Loucy (cell line): ENCODE measurements at regions not wholly inside any gene's neighbourhood (a gene's known extent, or its start where the extent isn't known, plus 50 kb on each side); places are given as distances from the start of the nearest gene placed in this dataset.
A peak's percentile ranks its signal among the peaks of the same experiment; 100 is the strongest.

ENCODE experiments used
- H2AFZ ChIP-seq: fragments of 200-600 bp; sonication (generic); 2 replicates; pipeline ENCODE4 v1.6.0; 2016; ENCODE audit warnings: antibody characterized with exemption, mild to moderate bottlenecking, low read length, moderate library complexity
- H3F3A ChIP-seq: fragments of 200-600 bp; 2 replicates; pipeline ENCODE4 v1.6.0; 2016; ENCODE audit warnings: antibody characterized with exemption, low read depth, mild to moderate bottlenecking
- H3K27me3 ChIP-seq: fragments of 200-600 bp; sonication (generic); 2 replicates; pipeline ENCODE4 v1.6.1; 2014; ENCODE audit warnings: low read length, mild to moderate bottlenecking; ENCODE audit not compliant: insufficient read depth, poor library complexity, severe bottlenecking
- H3K36me3 ChIP-seq: fragments of 200-600 bp; sonication (generic); 2 replicates; pipeline ENCODE4 v1.6.1; 2016; ENCODE audit warnings: low read length; ENCODE audit not compliant: insufficient read depth
- H3K4me1 ChIP-seq: fragments of 200-600 bp; sonication (generic); 2 replicates; pipeline ENCODE4 v1.5.1; 2014; ENCODE audit warnings: low read length, mild to moderate bottlenecking; ENCODE audit not compliant: insufficient read depth, poor library complexity, severe bottlenecking
- H3K4me2 ChIP-seq: fragments of 200-600 bp; sonication (generic); 2 replicates; pipeline ENCODE4 v1.6.0; 2014; ENCODE audit warnings: antibody characterized with exemption, low read length, low read depth, mild to moderate bottlenecking; ENCODE audit not compliant: poor library complexity, severe bottlenecking
- H3K4me3 ChIP-seq: fragments of 200-600 bp; sonication (generic); 2 replicates; pipeline ENCODE4 v1.5.1; 2014; ENCODE audit warnings: low read length, mild to moderate bottlenecking, mixed read lengths; ENCODE audit not compliant: poor library complexity, severe bottlenecking
- H3K79me2 ChIP-seq: fragments of 200-600 bp; sonication (generic); 2 replicates; pipeline ENCODE4 v1.6.1; 2014; ENCODE audit warnings: low read length; ENCODE audit not compliant: insufficient read depth
- H3K9ac ChIP-seq: fragments of 200-600 bp; sonication (generic); 2 replicates; pipeline ENCODE4 v1.6.0; 2014; ENCODE audit warnings: mild to moderate bottlenecking, low read depth, low read length, moderate library complexity; ENCODE audit not compliant: poor library complexity, severe bottlenecking
- H3K9me2 ChIP-seq: fragments of 200-600 bp; sonication (generic); replicated peaks from 2 replicates; pipeline ENCODE4 v1.6.1; 2016; ENCODE audit warnings: low read depth, low read length, mixed read lengths
- H3K9me3 ChIP-seq: fragments of 200-600 bp; sonication (generic); 2 replicates; pipeline ENCODE4 v1.6.1; 2014; ENCODE audit warnings: mild to moderate bottlenecking, antibody characterized with exemption, low read length, low read depth; ENCODE audit not compliant: insufficient read depth
- H4K20me1 ChIP-seq: fragments of 200-600 bp; sonication (generic); 2 replicates; pipeline ENCODE4 v1.6.0; 2014; ENCODE audit warnings: antibody characterized with exemption, low read length, mild to moderate bottlenecking; ENCODE audit not compliant: insufficient read depth, poor library complexity, severe bottlenecking
- CTCF ChIP-seq: fragments of 200-600 bp; sonication (generic); conservative IDR thresholded peaks from 2 replicates; pipeline ENCODE4 v1.5.1; 2014; ENCODE audit warnings: mild to moderate bottlenecking, antibody characterized with exemption, low read length
- EZH2phosphoT487 ChIP-seq: fragments of 200-600 bp; IDR thresholded peaks from 2 replicates; pipeline ENCODE4 v1.6.1; 2018; ENCODE audit warnings: antibody characterized with exemption, mild to moderate bottlenecking, moderate library complexity, borderline replicate concordance

DNA sequence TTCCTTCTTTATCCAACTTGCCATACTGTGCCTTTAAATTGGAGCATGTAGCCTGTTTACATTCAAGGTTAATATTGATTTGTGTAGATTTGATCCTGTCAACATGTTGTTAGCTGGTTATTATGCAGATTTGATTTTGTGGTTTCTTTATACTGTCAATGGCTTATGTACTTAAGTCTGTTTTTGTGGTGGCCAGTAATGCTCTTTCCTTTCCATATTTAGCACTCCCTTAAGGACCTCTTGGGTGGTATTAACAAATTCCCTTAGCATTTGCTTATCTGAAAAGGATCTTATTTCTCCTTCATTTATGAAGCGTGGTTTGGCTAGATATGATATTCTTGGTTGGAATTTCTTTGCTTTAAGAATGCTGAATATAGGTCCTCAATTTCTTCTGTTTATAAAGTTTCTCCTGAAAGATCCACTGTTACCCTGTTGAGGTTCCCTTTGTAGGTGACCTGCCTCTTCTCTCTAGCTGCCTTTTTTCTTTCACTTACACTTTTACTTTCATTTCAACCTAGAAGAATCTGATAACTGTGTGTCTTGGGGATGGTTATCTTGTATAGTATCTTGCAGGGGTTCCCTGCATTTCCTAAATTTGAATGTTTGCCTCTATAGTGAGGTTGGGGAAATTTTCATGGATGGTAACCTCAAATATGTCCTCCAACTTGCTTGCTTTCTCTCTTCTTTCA lies 86.9 kb upstream of the NEGR1 start:
- Histone ChIP-seq H3K9me3 (no peaks in the 10 kb centered on the region), H3K27me3 (no peaks in the 10 kb centered on the region), H3K36me3 (no peaks in the 10 kb centered on the region), H3K9ac (no peak overlapping the region), H3K4me2 (peak overlapping the region; percentile 61), H3K9me2 (no peaks in the 10 kb centered on the region), H3K4me1 (peaks cover 61% of the 10 kb centered on the region), H2AFZ (peak overlapping the region; percentile 55; the same call in 1 of the 2 replicates), H4K20me1 (no peaks in the 10 kb centered on the region), H3F3A (no peaks in the 10 kb centered on the region), H3K4me3 (peak overlapping the region; percentile 37), H3K79me2 (no peaks in the 10 kb centered on the region)
- TF ChIP-seq CTCF (no peak), EZH2phosphoT487 (no peak)

GRCh38 chr1:72366466-72366865 lies 84.1 kb upstream of the NEGR1 start:
- no peaks in the 10 kb centered on the region for H3F3A ChIP-seq
- no peaks in the 10 kb centered on the region for H3K36me3 ChIP-seq
- H3K4me1 ChIP-seq: peaks cover 43% of the 10 kb centered on the region
- TF ChIP-seq EZH2phosphoT487 (no peak; the same call in 1 of the 2 replicates), CTCF (no peak)
- no peak overlapping the region for H2AFZ ChIP-seq
- peak overlapping the region; percentile 45 for H3K4me2 ChIP-seq
- H3K79me2 ChIP-seq: no peaks in the 10 kb centered on the region
- no peaks in the 10 kb centered on the region for H3K9me3 ChIP-seq
- no peaks in the 10 kb centered on the region for H4K20me1 ChIP-seq
- no peak overlapping the region for H3K4me3 ChIP-seq
- H3K9me2 ChIP-seq: no peaks in the 10 kb centered on the region
- no peaks in the 10 kb centered on the region for H3K27me3 ChIP-seq
- no peak overlapping the region for H3K9ac ChIP-seq

DNA sequence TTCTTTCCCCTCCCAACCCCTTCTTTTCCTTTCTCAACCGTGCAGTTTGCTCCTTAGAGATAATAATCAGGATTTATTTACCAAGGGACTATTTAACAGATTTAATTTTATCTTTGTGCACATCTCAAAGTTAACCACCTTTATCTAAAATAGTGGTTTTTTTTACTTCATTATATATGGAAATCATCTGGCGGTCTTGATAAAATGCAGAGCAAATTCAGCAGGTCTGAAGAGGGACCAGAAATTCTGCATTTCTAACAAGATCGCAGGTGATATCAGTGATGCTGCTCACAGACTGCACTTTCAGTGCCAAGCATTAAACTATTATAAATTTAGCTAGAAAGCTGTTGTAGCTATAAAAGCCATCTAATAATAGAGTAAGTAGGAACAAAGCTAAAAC lies 83.4 kb upstream of the NEGR1 start:
- H3K9me3 ChIP-seq: no peaks in the 10 kb centered on the region
- H3K36me3 ChIP-seq: no peaks in the 10 kb centered on the region
- TF ChIP-seq EZH2phosphoT487 (no peak), CTCF (no peak)
- H3K9me2 ChIP-seq: no peaks in the 10 kb centered on the region
- H3K4me1 ChIP-seq: peaks cover 37% of the 10 kb centered on the region
- H2AFZ ChIP-seq: no peak overlapping the region
- H3K4me2 ChIP-seq: no peak overlapping the region
- no peaks in the 10 kb centered on the region for H3K79me2 ChIP-seq
- no peaks in the 10 kb centered on the region for H3F3A ChIP-seq
- H4K20me1 ChIP-seq: no peaks in the 10 kb centered on the region
- H3K27me3 ChIP-seq: no peaks in the 10 kb centered on the region
- H3K4me3 ChIP-seq: no peak overlapping the region
- no peak overlapping the region for H3K9ac ChIP-seq
